Epithelial cell of proximal tubule (primary cell): ENCODE measurements at regions not wholly inside any gene's neighbourhood (a gene's known extent, or its start where the extent isn't known, plus 50 kb on each side); places are given as distances from the start of the nearest gene placed in this dataset.

Experiments used
- DNase-seq: peaks from one replicate; pipeline ENCODE4 v3.0.0-alpha.2; 2011; ENCODE audit warnings: low read depth
- H3K4me3 ChIP-seq: 2 replicates; pipeline ENCODE4 v1.5.1; 2011; ENCODE audit warnings: low read depth, mild to moderate bottlenecking, low read length
- CTCF ChIP-seq: conservative IDR thresholded peaks from 2 replicates; pipeline ENCODE4 v1.5.1; 2012; ENCODE audit warnings: low read depth, mild to moderate bottlenecking, low read length

- TF ChIP-seq CTCF: no peak
- DNase-seq: no peak
- H3K4me3 ChIP-seq: no peak overlapping the region
Measured at GRCh38 chr9:28942941-28943340, 1369.7 kb upstream of the C9orf72 start.

- TF ChIP-seq CTCF: no peak
- DNase-seq: no peak
Measured at GRCh38 chr9:28946648-28947047, 1373.4 kb upstream of the C9orf72 start.

GRCh38 chr9:28951945-28952344 is 1378.7 kb upstream of the C9orf72 start:
- DNase-seq: no peak
- no peak overlapping the region for H3K4me3 ChIP-seq
- peak; percentile 54 for TF ChIP-seq CTCF

More at GRCh38 chr9:28946648-28947047, 1373.4 kb upstream of the C9orf72 start:
- H3K4me3 ChIP-seq: no peak overlapping the region

GRCh38 chr9:28956116-28956880 is 1383.0 kb upstream of the C9orf72 start:
- TF ChIP-seq CTCF: no peak
- H3K4me3 ChIP-seq: no peak overlapping the region
- no peak for DNase-seq

- H3K4me3 ChIP-seq: no peak overlapping the region
- no peak for TF ChIP-seq CTCF
- no peak for DNase-seq
Measured at GRCh38 chr9:28960602-28961001, 1387.3 kb upstream of the C9orf72 start.

- TF ChIP-seq CTCF: no peak
- no peak overlapping the region for H3K4me3 ChIP-seq
- no peak for DNase-seq
Measured at GRCh38 chr9:28961623-28962022, 1388.3 kb upstream of the C9orf72 start.

GRCh38 chr9:28967226-28967625 is 1393.9 kb upstream of the C9orf72 start:
- TF ChIP-seq CTCF: no peak
- DNase-seq: no peak
- H3K4me3 ChIP-seq: no peak overlapping the region
